ENCODE measurements at regions not wholly inside any gene's neighbourhood (a gene's known extent, or its start where the extent isn't known, plus 50 kb on each side); places are given as distances from the start of the nearest gene placed in this dataset.
A peak's percentile ranks its signal among the peaks of the same experiment; 100 is the strongest.
"Not testable (repeated sequence)": the region's sequence is repeated elsewhere in the genome, so short reads cannot be mapped to it uniquely, and the experiment has no call there.

- no peak for DNase-seq
These were observed 133.3 kb upstream of the LMNTD1 start for GRCh38 chr12:25686351-25686750.

DNA sequence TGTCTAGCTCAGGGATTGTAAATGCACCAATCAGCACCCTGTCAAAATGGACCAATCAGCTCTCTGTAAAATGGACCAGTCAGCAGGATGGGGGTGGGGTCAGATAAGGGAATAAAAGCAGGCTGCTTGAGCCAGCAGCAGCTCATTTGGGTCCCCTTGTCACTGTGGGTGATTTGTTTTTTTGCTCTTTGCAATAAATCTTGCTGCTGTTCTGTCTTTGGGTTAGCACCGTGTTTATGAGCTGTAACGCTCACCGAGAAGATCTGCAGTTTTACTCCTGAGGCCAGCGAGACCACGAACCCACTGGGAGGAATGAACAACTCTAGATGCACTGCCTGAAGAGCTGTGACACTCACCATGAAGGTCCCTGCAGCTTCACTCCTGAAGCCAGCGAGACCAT is 134.1 kb upstream of the LMNTD1 start:
- DNase-seq = no peak

DNA sequence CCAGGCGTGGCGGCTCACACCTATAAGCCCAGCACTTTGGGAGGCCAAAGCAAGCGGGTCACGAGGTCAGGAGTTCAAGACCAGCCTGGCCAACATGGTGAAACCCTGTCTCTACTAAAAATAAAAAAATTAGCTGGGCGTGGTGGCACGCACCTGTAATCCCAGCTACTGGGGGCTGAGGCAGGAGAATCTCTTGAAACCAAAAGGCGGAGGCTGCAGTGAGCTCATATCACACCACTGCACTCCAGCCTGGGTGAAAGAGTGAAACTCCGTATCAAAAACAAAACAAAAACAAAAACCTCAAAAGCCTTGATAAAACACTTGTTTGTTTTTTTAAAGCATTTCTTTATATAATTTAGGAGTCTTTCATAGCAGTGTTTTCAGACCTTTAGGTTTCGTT is 135.8 kb upstream of the LMNTD1 start:
- not testable (repeated sequence) for DNase-seq

DNA sequence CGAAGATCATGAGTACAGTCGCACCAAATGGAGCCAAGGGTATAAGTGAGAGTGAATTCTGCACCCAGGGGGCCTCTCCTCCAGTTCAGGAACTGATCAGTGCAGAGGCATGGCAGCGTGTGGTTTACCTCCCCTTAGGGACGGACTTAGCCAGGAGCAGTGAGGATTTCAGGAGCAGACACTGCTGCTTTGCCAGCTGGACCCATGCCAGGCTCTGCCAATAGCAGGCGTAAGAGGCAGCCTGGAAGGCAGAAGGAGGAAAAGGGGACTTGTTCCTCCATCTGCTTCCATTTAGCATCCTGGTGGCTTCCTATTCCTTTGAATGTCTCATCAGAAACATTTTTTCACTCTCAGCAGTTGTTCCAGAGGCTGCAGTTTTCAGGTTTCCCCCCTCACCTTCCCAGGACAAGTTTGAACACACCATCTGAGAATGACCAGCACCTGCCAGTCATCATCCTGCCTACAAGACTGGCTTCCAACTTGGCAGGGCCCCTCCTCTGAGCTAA is 137.0 kb upstream of the LMNTD1 start:
- DNase-seq = peak; percentile 16

GRCh38 chr12:25690996-25691864 is 138.1 kb upstream of the LMNTD1 start:
- DNase-seq = no peak

DNA sequence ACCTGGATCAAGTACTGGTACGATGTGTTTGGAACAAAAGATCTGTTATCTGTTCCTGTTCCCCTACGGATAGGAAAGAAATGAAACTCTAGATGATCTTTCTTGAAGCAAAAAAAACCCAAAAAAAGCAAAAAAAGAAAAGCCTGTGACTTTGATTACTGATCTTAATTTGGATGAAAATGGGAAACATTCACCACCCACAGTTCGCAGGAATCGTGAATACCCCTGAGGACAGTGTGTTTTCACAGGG is 138.7 kb upstream of the LMNTD1 start:
- no peak for DNase-seq

- DNase-seq = no peak
These were observed 139.3 kb upstream of the LMNTD1 start for GRCh38 chr12:25692115-25693035.

- DNase-seq = no peak
These were observed 141.0 kb upstream of the LMNTD1 start for GRCh38 chr12:25694072-25694471.

GRCh38 chr12:25695574-25695973 is 142.5 kb upstream of the LMNTD1 start:
- DNase-seq = no peak

- no peak for DNase-seq
These were observed 145.7 kb upstream of the LMNTD1 start for GRCh38 chr12:25698772-25699171.

DNA sequence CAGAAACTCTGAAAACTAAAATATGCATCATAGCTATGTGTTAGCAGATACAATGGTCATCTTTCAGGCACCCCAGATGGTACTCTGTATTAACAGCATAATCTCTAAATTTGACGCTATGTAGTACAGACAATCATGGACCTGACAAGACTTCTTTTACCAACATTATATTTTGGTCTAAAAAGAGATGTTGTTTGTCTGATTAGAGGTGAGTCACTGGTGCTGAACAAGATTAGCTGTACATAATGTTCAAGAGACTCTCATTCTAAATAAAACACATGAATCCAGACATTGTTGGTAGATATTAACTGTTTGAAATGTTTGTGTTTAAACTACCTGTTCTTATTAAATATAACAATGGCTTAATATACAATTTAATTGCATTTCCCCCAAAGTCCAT is 146.4 kb upstream of the LMNTD1 start:
- no peak for DNase-seq

GRCh38 chr12:25701290-25701689 is 148.2 kb upstream of the LMNTD1 start:
- no peak for DNase-seq

GRCh38 chr12:25702553-25702952 is 149.5 kb upstream of the LMNTD1 start:
- no peak for DNase-seq

DNA sequence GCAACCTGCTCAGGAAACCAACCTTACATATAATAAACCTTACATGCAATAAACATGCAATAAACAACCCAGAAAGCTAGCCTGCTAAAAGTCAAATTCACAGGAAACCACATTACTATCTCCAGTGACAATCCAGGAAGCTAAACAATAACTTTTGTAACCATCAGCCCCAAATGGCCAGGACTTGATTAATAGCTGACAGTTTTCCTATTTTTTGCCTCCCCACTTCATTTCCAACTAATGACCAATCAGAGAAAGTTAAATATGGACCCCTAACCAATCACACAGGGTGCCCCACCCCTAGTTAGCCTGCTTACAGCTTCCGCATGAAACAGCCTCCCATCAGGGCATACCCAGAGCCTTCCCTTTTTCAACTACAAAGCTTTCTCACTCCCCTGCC is 152.2 kb upstream of the LMNTD1 start:
- DNase-seq = no peak

GRCh38 chr12:25706646-25707045 is 153.6 kb upstream of the LMNTD1 start:
- not testable (repeated sequence) for DNase-seq

DNA sequence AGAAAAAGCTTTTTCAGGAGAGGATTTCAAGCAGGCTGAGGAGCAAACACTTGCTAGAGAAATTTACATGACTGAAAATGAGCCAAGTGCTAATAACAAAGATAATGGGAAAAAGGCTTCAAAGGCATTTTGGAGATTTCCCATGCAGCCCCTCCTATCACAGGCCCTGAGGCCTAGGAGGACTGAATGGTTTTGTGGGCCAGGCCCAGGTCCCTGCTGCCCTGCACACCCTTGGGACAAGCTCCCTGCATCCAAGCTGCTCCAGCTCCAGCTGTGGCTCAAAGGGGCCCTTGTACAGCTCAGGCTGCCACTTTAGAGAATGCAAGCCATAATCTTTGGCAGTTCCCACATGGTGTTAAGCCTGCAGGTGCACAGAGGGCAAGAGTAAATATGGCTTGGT is 154.0 kb upstream of the LMNTD1 start:
- DNase-seq = no peak

GRCh38 chr12:25708661-25709060 is 155.6 kb upstream of the LMNTD1 start:
- no peak for DNase-seq

DNA sequence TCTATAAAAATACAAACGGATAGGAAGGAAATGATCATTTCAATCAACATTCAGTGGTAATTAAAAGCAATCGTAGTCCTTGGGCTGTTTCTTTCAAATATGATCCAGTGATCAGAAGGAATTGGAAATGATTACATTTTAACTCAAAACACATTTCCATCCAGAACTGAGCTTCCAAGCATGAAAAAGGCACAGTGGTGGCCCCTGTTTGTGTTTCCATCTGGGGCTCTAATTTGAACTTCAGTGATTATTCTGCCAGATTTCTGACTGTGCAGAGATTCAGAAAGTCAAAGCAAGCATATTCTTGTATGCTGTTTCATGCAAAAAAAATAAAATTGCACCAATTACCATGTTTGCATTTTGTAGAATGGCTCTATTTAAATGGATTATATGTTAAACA is 157.0 kb upstream of the LMNTD1 start:
- no peak for DNase-seq

DNA sequence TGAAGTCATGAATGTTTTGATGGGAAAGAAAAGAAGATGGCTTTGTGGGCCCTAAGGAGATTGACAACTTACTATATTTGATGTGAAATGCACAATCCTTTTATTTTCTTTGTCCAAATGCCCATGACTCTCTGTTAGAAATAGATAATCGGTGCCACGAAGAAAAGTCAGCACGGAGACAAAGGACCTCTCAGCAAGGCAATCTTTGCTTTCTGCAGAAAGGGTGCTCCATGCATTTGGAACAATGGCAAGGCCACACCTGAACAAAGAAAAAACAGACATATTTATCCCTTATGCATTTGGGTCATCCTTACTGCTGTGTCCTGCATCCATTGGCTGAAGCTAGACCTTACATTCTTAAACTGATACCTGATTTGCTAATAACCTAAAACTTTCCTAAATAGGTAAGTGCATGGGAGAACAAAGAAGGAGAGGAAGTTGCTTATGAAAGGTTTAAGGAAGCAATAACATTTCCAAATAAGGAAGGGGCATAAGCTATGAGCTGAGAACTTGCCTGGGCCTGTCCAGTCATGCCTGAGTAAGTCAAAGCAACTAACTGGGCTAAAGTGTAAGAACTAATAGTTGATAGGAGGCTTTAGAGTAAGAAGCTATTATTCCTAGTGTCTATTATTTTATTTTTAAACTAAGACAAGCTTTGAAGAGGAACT is 158.0 kb upstream of the LMNTD1 start:
- DNase-seq = not testable (repeated sequence)

GRCh38 chr12:25712169-25712568 is 159.1 kb upstream of the LMNTD1 start:
- no peak for DNase-seq

GRCh38 chr12:25713264-25713663 is 160.2 kb upstream of the LMNTD1 start:
- DNase-seq = no peak

- DNase-seq = no peak
These were observed 161.3 kb upstream of the LMNTD1 start for GRCh38 chr12:25714198-25714984.

- no peak for DNase-seq
These were observed 162.0 kb upstream of the LMNTD1 start for GRCh38 chr12:25715102-25715501.

Measured in NCI-H510A treated with DMSO at 0.1 percent for 48 hours (cell line).